Thyroid gland (tissue), 4 donors: ENCODE measurements at regions not wholly inside any gene's neighbourhood (a gene's known extent, or its start where the extent isn't known, plus 50 kb on each side); places are given as distances from the start of the nearest gene placed in this dataset.

Experiments used
- POLR2A ChIP-seq, 2 donors: fragments of 450-650 bp; IDR thresholded peaks; one replicate each; pipeline ENCODE4 v1.6.1; 2017; ENCODE audit warnings: antibody characterized with exemption in 2 of 2, mild to moderate bottlenecking in 2 of 2, moderate library complexity in 1 of 2
- TF ChIP-seq, protein P1 (sequence below), 6 experiments: fragments of 200-600 bp in 3 of 6; fragments of 450-650 bp in 3 of 6; sonication (generic) in 3 of 6; IDR thresholded peaks; one replicate each; pipeline ENCODE4 v1.5.1; 2016 to 2019; ENCODE audit warnings: antibody characterized with exemption in 6 of 6, mild to moderate bottlenecking in 2 of 6, inconsistent platforms in 1 of 6, moderate library complexity in 1 of 6

DNA sequence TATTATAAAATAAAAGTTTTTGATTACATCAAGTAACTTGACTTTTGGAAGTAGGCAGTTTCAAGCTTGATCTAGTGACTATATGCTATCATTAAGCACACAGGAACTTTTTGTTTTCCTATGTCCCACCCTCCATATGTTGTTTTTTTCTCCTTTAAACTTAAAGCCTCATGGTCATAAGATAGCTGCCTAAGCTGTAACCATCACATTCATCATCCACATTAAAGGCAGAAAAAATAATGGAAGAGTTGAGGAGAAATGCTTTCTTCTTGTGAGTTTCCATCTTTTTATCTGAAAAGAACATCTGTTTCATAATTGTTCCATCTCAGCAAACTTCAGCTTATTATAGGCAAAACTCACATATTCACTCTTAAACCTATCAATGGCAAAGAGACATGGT, 630.4 kb downstream of the STK39 start:
- no peak for TF ChIP-seq POLR2A (IDR thresholded peaks at IDR 0.05)
- TF ChIP-seq, protein P1, sequence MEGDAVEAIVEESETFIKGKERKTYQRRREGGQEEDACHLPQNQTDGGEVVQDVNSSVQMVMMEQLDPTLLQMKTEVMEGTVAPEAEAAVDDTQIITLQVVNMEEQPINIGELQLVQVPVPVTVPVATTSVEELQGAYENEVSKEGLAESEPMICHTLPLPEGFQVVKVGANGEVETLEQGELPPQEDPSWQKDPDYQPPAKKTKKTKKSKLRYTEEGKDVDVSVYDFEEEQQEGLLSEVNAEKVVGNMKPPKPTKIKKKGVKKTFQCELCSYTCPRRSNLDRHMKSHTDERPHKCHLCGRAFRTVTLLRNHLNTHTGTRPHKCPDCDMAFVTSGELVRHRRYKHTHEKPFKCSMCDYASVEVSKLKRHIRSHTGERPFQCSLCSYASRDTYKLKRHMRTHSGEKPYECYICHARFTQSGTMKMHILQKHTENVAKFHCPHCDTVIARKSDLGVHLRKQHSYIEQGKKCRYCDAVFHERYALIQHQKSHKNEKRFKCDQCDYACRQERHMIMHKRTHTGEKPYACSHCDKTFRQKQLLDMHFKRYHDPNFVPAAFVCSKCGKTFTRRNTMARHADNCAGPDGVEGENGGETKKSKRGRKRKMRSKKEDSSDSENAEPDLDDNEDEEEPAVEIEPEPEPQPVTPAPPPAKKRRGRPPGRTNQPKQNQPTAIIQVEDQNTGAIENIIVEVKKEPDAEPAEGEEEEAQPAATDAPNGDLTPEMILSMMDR (IDR thresholded peaks at IDR 0.05), result no peak
